H9 (cell line): ENCODE measurements at regions not wholly inside any gene's neighbourhood (a gene's known extent, or its start where the extent isn't known, plus 50 kb on each side); places are given as distances from the start of the nearest gene placed in this dataset.

Source experiments
- DNase-seq: peaks from one replicate; pipeline ENCODE4 v3.0.0-alpha.2; 2017
- H2AFZ ChIP-seq: one replicate; pipeline ENCODE4 v1.6.1; 2013; ENCODE audit warnings: mild to moderate bottlenecking, low read length, control low read depth, moderate library complexity
- H2AK5ac ChIP-seq: 2 replicates; pipeline ENCODE4 v1.6.1; 2013; ENCODE audit warnings: low read length, control low read depth, mixed read lengths; ENCODE audit not compliant: insufficient read length
- H2BK120ac ChIP-seq: one replicate; pipeline ENCODE4 v1.6.1; 2013; ENCODE audit warnings: low read depth, mild to moderate bottlenecking, low read length, control low read depth, inconsistent platforms; ENCODE audit not compliant: poor library complexity, severe bottlenecking
- H2BK12ac ChIP-seq: 2 replicates; pipeline ENCODE4 v1.6.1; 2013; ENCODE audit warnings: low read length, control low read depth, mixed read lengths, low read depth; ENCODE audit not compliant: insufficient read length
- H2BK15ac ChIP-seq: 2 replicates; pipeline ENCODE4 v1.6.1; 2013; ENCODE audit warnings: low read depth, low read length, control low read depth
- H2BK20ac ChIP-seq: one replicate; pipeline ENCODE4 v1.6.1; 2013; ENCODE audit warnings: low read depth, mild to moderate bottlenecking, low read length, control low read depth, inconsistent platforms; ENCODE audit not compliant: poor library complexity, severe bottlenecking
- H2BK5ac ChIP-seq: 2 replicates; pipeline ENCODE4 v1.6.1; 2013; ENCODE audit warnings: low read length, control low read depth, mixed read lengths; ENCODE audit not compliant: insufficient read length
- H3K14ac ChIP-seq: 2 replicates; pipeline ENCODE4 v1.6.1; 2013; ENCODE audit warnings: low read length, control low read depth; ENCODE audit not compliant: insufficient read depth
- H3K18ac ChIP-seq: 2 replicates; pipeline ENCODE4 v1.6.1; 2013; ENCODE audit warnings: low read depth, mild to moderate bottlenecking, mixed read lengths, low read length, control low read depth; ENCODE audit not compliant: insufficient read length
- H3K23ac ChIP-seq: 2 replicates; pipeline ENCODE4 v1.6.1; 2013; ENCODE audit warnings: low read length, control low read depth, mixed read lengths, low read depth; ENCODE audit not compliant: insufficient read length
- H3K23me2 ChIP-seq: 2 replicates; pipeline ENCODE4 v1.6.1; 2013; ENCODE audit warnings: low read depth, mild to moderate bottlenecking, mixed read lengths, low read length, control low read depth; ENCODE audit not compliant: insufficient read length, poor library complexity, severe bottlenecking
- H3K27ac ChIP-seq: 2 replicates; pipeline ENCODE4 v1.5.1; 2013; ENCODE audit warnings: low read length, control low read depth, mixed read lengths, low read depth; ENCODE audit not compliant: insufficient read length
- H3K27me3 ChIP-seq: 2 replicates; pipeline ENCODE4 v1.6.1; 2013; ENCODE audit warnings: low read length, control low read depth, inconsistent platforms; ENCODE audit not compliant: insufficient read depth
- H3K4ac ChIP-seq: 2 replicates; pipeline ENCODE4 v1.6.1; 2013; ENCODE audit warnings: low read depth, mild to moderate bottlenecking, control low read depth, inconsistent platforms, low read length, moderate library complexity
- H3K4me1 ChIP-seq: 2 replicates; pipeline ENCODE4 v1.6.1; 2013; ENCODE audit warnings: low read length, control low read depth, inconsistent platforms; ENCODE audit not compliant: insufficient read depth
- H3K4me2 ChIP-seq: 2 replicates; pipeline ENCODE4 v1.6.1; 2013; ENCODE audit warnings: low read length, control low read depth, mixed read lengths; ENCODE audit not compliant: insufficient read length, insufficient read depth
- H3K56ac ChIP-seq: 2 replicates; pipeline ENCODE4 v1.6.1; 2013; ENCODE audit warnings: low read depth, mild to moderate bottlenecking, mixed read lengths, low read length, control low read depth; ENCODE audit not compliant: insufficient read length
- H3K79me1 ChIP-seq: 2 replicates; pipeline ENCODE4 v1.6.1; 2013; ENCODE audit warnings: low read depth, mild to moderate bottlenecking, moderate library complexity, low read length, control low read depth, inconsistent platforms; ENCODE audit not compliant: insufficient read depth, poor library complexity, severe bottlenecking
- H3K79me2 ChIP-seq: 2 replicates; pipeline ENCODE4 v1.6.1; 2013; ENCODE audit warnings: low read length, control low read depth, inconsistent platforms; ENCODE audit not compliant: insufficient read depth
- H3K9ac ChIP-seq: 2 replicates; pipeline ENCODE4 v1.6.1; 2013; ENCODE audit warnings: low read length, control low read depth, mixed read lengths; ENCODE audit not compliant: insufficient read length; ENCODE audit errors: extremely low read depth
- H3K9me3 ChIP-seq: one replicate; pipeline ENCODE4 v1.6.1; 2013; ENCODE audit warnings: low read depth, low read length, inconsistent platforms; ENCODE audit not compliant: control insufficient read depth
- H3T11ph ChIP-seq: one replicate; pipeline ENCODE4 v1.6.1; 2013; ENCODE audit warnings: mild to moderate bottlenecking, low read length, control low read depth, inconsistent platforms
- H4K20me1 ChIP-seq: one replicate; pipeline ENCODE4 v1.6.1; 2013; ENCODE audit not compliant: control insufficient read depth, insufficient read length, insufficient read depth
- H4K5ac ChIP-seq: 2 replicates; pipeline ENCODE4 v1.6.1; 2013; ENCODE audit warnings: low read depth, mild to moderate bottlenecking, mixed read lengths, low read length, control low read depth; ENCODE audit not compliant: insufficient read length
- H4K8ac ChIP-seq: replicated peaks from 2 replicates; pipeline ENCODE4 v1.6.1; 2013; ENCODE audit warnings: low read length, control low read depth, mixed read lengths, low read depth; ENCODE audit not compliant: insufficient read length
- H4K91ac ChIP-seq: 2 replicates; pipeline ENCODE4 v1.6.1; 2013; ENCODE audit warnings: low read depth, mild to moderate bottlenecking, moderate library complexity, mixed read lengths, low read length, control low read depth; ENCODE audit not compliant: insufficient read length
- H3K27ac Mint-ChIP-seq, 3 experiments: 2 replicates in 2 of 3; 3 replicates in 1 of 3; pipeline ENCODE4 v1.8.0; 2020 to 2021; ENCODE audit warnings: mixed read lengths in 3 of 3, mild to moderate bottlenecking in 1 of 3, moderate library complexity in 1 of 3
- H3K27me3 Mint-ChIP-seq: 2 replicates; pipeline ENCODE4 v1.8.0; 2021; ENCODE audit warnings: low read depth, mild to moderate bottlenecking, moderate library complexity, mixed read lengths
- H3K36me3 Mint-ChIP-seq, 3 experiments: 2 replicates in 2 of 3; 3 replicates in 1 of 3; pipeline ENCODE4 v1.8.0; 2020 to 2021; ENCODE audit warnings: low read depth in 3 of 3, mixed read lengths in 3 of 3; ENCODE audit not compliant: insufficient read depth in 1 of 3
- H3K4me1 Mint-ChIP-seq, 2 experiments: 2 replicates each; pipeline ENCODE4 v1.8.0; 2020; ENCODE audit warnings: mixed read lengths in 2 of 2
- H3K4me3 Mint-ChIP-seq, 2 experiments: 2 replicates in 1 of 2; 3 replicates in 1 of 2; pipeline ENCODE4 v1.8.0; 2020 to 2021; ENCODE audit warnings: mild to moderate bottlenecking in 2 of 2, mixed read lengths in 2 of 2, moderate library complexity in 1 of 2
- H3K9me3 Mint-ChIP-seq, 2 experiments: 2 replicates in 1 of 2; 3 replicates in 1 of 2; pipeline ENCODE4 v1.8.0; 2020; ENCODE audit warnings: mild to moderate bottlenecking in 2 of 2, mixed read lengths in 2 of 2, moderate library complexity in 1 of 2
- CTCF ChIP-seq: fragments of 200-600 bp; sonication (generic); conservative IDR thresholded peaks from 3 replicates; pipeline ENCODE4 v1.8.0; 2021; ENCODE audit warnings: antibody characterized with exemption, mild to moderate bottlenecking
- WGBS: extraction: QIAGEN DNeasy Blood & Tissue Kit; methylation state at CpG from one replicate; pipeline ENCODE4 v1.1.7; 2013; ENCODE audit warnings: missing lambda C conversion rate, low lambda C conversion rate, mixed read lengths; ENCODE audit not compliant: insufficient read length; ENCODE audit errors: extremely low coverage; 5-methylcytosine and 5-hydroxymethylcytosine counted together

GRCh38 chr22:47443836-47444745 is 681.6 kb downstream of the TBC1D22A start:
- H2BK12ac ChIP-seq = no peak overlapping the region
- no peak overlapping the region for H2AFZ ChIP-seq
- no peak overlapping the region for H2BK120ac ChIP-seq
- DNase-seq = no peak
- no peak overlapping the region for H4K5ac ChIP-seq
- H3K18ac ChIP-seq = no peak overlapping the region
- no peaks in the 10 kb centered on the region for H3K4me1 Mint-ChIP-seq
- no peak overlapping the region for H3K9ac ChIP-seq
- no peaks in the 10 kb centered on the region for H3K4me1 ChIP-seq
- H3K79me2 ChIP-seq = no peaks in the 10 kb centered on the region
- no peak overlapping the region for H2BK15ac ChIP-seq
- no CpG with 5 or more reads among the region's 16 CpGs for WGBS
- H3K27ac ChIP-seq = no peak overlapping the region
- H3K23ac ChIP-seq = no peak overlapping the region
- no peak overlapping the region for H3K4me2 ChIP-seq
- no peak for TF ChIP-seq CTCF
- no peak overlapping the region for H3K56ac ChIP-seq
- H4K20me1 ChIP-seq = no peaks in the 10 kb centered on the region
- peaks cover 10% of the 10 kb centered on the region for H3K27me3 Mint-ChIP-seq
- H3K9me3 ChIP-seq = peaks cover 96% of the 10 kb centered on the region
- no peak overlapping the region for H4K91ac ChIP-seq
- H4K8ac ChIP-seq = no peak overlapping the region
- H3K27ac Mint-ChIP-seq = no peak overlapping the region
- no peak overlapping the region for H2BK20ac ChIP-seq
- H3T11ph ChIP-seq = no peak overlapping the region
- no peak overlapping the region for H2BK5ac ChIP-seq
- H3K27me3 ChIP-seq = no peaks in the 10 kb centered on the region
- no peak overlapping the region for H2AK5ac ChIP-seq
- peaks cover 17 to 34% (median 19%) of the 10 kb centered on the region in 3 experiments; a peak in 6 of 7 replicates for H3K36me3 Mint-ChIP-seq
- peaks cover 93 to 98% of the 10 kb centered on the region in 2 experiments for H3K9me3 Mint-ChIP-seq
- no peak overlapping the region for H3K14ac ChIP-seq
- no peaks in the 10 kb centered on the region for H3K23me2 ChIP-seq
- H3K79me1 ChIP-seq = no peaks in the 10 kb centered on the region
- H3K4me3 Mint-ChIP-seq = no peak overlapping the region
- no peak overlapping the region for H3K4ac ChIP-seq
